ENCODE measurements at regions not wholly inside any gene's neighbourhood (a gene's known extent, or its start where the extent isn't known, plus 50 kb on each side); places are given as distances from the start of the nearest gene placed in this dataset.

DNA sequence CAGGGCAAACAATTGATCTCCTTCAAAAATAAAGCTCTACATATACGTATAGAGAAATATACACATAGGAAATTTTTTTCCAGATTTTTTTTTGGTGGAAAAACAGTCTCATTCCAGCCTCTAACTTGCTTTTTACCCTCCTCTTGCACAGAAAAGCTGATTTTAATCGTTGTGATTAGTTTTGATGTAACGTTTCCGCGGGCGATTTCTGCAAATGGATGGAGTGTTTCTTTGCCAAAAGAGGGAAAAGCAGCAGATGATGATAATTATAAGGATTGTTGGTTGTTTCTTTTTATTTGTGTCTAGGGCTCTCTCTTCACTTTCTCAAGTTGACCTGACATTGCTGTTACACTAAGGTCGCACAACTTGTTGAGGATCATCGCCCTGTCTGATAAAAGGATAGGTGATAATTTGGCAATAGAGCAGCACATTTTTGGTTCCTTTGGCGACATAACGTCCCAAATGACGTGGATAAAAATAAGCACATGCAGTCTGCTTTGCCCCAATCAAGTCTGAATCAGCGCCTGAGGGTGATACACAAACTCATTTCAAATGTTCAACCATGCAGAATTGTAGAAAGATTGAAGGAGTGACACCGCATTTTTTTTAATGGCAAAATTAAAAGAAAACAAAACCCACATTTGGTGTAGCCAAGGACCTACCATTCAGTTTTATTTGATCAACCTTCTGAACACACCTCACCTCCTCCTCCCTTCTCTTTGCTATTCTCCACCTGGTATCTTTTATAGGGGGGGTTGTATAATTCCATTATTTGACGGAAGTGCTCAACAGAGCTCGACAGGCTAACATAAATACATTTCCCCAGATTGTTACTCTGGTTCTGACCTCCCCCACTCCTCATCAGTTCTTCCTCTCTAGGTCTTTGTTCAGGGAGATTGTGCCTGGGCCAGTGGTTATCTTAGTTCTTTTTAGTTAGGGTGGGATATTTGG lies 109.6 kb upstream of the KCTD1 start:
- intact Hi-C loops (cut with DNase I; ENCODE audit: low total_unique reads) (loop anchor here (10.0 kb wide), 2 partner anchors 103 to 273 kb away; no protein-coding TSS in a partner anchor), in situ Hi-C loops (cut with MboI; ENCODE audit: low pct_ligation_motif_present in 1 of 4, low pct_unique_long_range_greater_than_20kb in 1 of 4, low sequenced_read_pairs in 3 of 4) (loop anchor here in 2 of 4 donors (10.0 to 25.0 kb wide), 2 partner anchors 253 to 271 kb away; no protein-coding TSS in a partner anchor)
- Histone ChIP-seq H3K9me3 (no peaks in the 10 kb centered on the region), H3K4me3 (peak overlapping the region in 3 of 4 donors; percentile 77 to 91 (median 90)), H3K27ac (peak overlapping the region; percentile 82 to 89 (median 84)), H3K36me3 (no peaks in the 10 kb centered on the region), H3K27me3 (peaks cover 54% of the 10 kb centered on the region), H3K4me1 (peaks cover 0 to 32% (median 15%) of the 10 kb centered on the region in 4 donors)
- TF ChIP-seq, protein P1, sequence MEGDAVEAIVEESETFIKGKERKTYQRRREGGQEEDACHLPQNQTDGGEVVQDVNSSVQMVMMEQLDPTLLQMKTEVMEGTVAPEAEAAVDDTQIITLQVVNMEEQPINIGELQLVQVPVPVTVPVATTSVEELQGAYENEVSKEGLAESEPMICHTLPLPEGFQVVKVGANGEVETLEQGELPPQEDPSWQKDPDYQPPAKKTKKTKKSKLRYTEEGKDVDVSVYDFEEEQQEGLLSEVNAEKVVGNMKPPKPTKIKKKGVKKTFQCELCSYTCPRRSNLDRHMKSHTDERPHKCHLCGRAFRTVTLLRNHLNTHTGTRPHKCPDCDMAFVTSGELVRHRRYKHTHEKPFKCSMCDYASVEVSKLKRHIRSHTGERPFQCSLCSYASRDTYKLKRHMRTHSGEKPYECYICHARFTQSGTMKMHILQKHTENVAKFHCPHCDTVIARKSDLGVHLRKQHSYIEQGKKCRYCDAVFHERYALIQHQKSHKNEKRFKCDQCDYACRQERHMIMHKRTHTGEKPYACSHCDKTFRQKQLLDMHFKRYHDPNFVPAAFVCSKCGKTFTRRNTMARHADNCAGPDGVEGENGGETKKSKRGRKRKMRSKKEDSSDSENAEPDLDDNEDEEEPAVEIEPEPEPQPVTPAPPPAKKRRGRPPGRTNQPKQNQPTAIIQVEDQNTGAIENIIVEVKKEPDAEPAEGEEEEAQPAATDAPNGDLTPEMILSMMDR (IDR thresholded peaks at IDR 0.05): no peak
- no peak for TF ChIP-seq POLR2A (IDR thresholded peaks at IDR 0.05)
- no peak for TF ChIP-seq POLR2AphosphoS5 (IDR thresholded peaks at IDR 0.05)
- TF ChIP-seq EP300 (IDR thresholded peaks at IDR 0.05; ENCODE audit: low read depth): no peak
- 11 to 12% methylated on average over 13 to 15 of the region's 15 CpGs for WGBS, 2 donors (ENCODE audit: low coverage in 1 of 2)
- DNase-seq: no peak

DNA sequence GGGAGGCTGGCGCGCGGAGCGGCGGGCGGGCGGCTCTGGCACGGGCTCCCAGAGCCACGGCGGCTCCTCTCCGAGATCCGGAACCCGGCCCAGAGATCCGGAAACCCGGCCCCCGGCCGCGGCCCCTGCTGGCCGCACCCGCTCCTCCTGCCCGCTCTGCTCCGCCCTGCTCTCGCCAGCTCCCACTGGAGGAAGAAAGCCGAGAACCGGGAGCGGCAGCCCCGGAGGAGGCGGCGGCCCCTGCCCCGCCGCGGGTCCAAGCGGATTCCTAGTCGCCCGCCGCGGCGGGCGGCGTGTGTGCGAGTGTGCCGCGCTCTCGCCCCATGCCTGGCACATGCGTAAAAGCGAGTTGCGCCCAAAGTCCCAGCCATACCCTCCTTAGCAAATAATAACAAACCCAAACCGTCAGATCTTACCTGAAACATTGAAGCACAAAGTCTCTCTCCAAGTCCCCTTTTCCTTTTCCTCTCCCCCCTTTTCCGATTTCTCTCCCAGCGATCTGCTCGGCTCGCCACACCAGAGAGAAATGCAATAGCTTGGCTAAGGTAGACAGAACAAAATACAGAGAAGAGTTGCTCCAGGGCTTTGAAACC lies 108.7 kb upstream of the KCTD1 start:
- H3K9me3 ChIP-seq: no peaks in the 10 kb centered on the region

DNA sequence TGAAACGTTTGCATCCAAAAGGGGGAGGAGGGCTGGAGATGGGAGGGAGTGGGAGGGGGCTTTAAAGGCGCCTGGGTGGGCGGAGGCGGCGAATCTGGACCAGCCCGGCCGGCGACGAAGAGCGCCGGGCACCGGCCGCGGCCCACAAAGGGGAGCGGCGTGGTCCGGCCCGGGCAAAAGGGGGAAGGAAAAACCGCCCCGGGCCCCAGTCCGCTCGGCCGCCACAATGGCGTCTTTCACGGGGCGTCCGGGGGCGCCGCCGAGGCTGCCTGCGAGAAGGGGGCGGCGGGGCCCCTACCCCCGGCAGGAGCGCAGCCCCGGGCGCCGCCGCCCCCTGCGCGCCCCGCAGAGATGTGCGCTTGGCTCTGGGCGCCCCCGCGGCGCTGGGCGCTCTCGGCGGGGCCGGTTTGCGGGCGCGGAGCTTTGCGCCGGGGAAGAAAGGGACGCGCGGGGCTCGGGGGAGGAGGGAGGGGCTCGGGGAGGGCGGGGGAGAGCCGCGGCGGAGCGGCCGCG lies 108.1 kb upstream of the KCTD1 start:
- peak overlapping the region; percentile 44 to 91 (median 84) for H3K4me3 ChIP-seq
- no peaks in the 10 kb centered on the region for H3K9me3 ChIP-seq
- H3K27ac ChIP-seq: peak overlapping the region; percentile 82 to 89 (median 84)
- no peak for TF ChIP-seq POLR2AphosphoS5 (IDR thresholded peaks at IDR 0.05)
- TF ChIP-seq, protein P1 (IDR thresholded peaks at IDR 0.05): no peak
- TF ChIP-seq EP300 (IDR thresholded peaks at IDR 0.05; ENCODE audit: low read depth): no peak
- WGBS, 2 donors (ENCODE audit: low coverage in 1 of 2): 0 to 1% methylated on average over 14 to 56 of the region's 68 CpGs
- peaks cover 0 to 32% (median 15%) of the 10 kb centered on the region in 4 donors for H3K4me1 ChIP-seq
- peaks cover 51% of the 10 kb centered on the region for H3K27me3 ChIP-seq
- no peak for DNase-seq
- intact Hi-C loops (cut with DNase I; ENCODE audit: low total_unique reads): loop anchor here (10.0 kb wide), 2 partner anchors 102 to 272 kb away; no protein-coding TSS in a partner anchor
- in situ Hi-C loops (cut with MboI; ENCODE audit: low pct_ligation_motif_present in 1 of 4, low pct_unique_long_range_greater_than_20kb in 1 of 4, low sequenced_read_pairs in 3 of 4): loop anchor here in 2 of 4 donors (10.0 to 25.0 kb wide), 2 partner anchors 252 to 269 kb away; no protein-coding TSS in a partner anchor
- no peaks in the 10 kb centered on the region for H3K36me3 ChIP-seq

More for the DNA sequence above, 108.7 kb upstream of the KCTD1 start:
- H3K4me3 ChIP-seq: peak overlapping the region; percentile 44 to 91 (median 84)
- in situ Hi-C loops (cut with MboI; ENCODE audit: low pct_ligation_motif_present in 1 of 4, low pct_unique_long_range_greater_than_20kb in 1 of 4, low sequenced_read_pairs in 3 of 4): loop anchor here in 2 of 4 donors (10.0 to 25.0 kb wide), 2 partner anchors 252 to 270 kb away; no protein-coding TSS in a partner anchor
- WGBS, 2 donors (ENCODE audit: low coverage in 1 of 2): 0% methylated on average over 35 of the region's 52 CpGs; no CpG with 5 or more reads in 1 of the 2 donors
- TF ChIP-seq, protein P1 (IDR thresholded peaks at IDR 0.05): peak in 3 of 5 experiments; percentile 20 to 35 (median 22)
- TF ChIP-seq POLR2A (IDR thresholded peaks at IDR 0.05) (peak; percentile 77), EP300 (IDR thresholded peaks at IDR 0.05; ENCODE audit: low read depth) (no peak), POLR2AphosphoS5 (IDR thresholded peaks at IDR 0.05) (peak in 2 of 3 donors; percentile 32 to 46)
- peak; percentile 71 for DNase-seq
- H3K27me3 ChIP-seq: peaks cover 51% of the 10 kb centered on the region
- intact Hi-C loops (cut with DNase I; ENCODE audit: low total_unique reads): loop anchor here (10.0 kb wide), 2 partner anchors 102 to 272 kb away; no protein-coding TSS in a partner anchor
- peak overlapping the region; percentile 82 to 89 (median 84) for H3K27ac ChIP-seq
- peaks cover 0 to 32% (median 15%) of the 10 kb centered on the region in 4 donors for H3K4me1 ChIP-seq
- H3K36me3 ChIP-seq: no peaks in the 10 kb centered on the region
